KMS-11 (cell line): ENCODE measurements at regions not wholly inside any gene's neighbourhood (a gene's known extent, or its start where the extent isn't known, plus 50 kb on each side); places are given as distances from the start of the nearest gene placed in this dataset.

Experiments used
- H2AFZ ChIP-seq: fragments of 200-600 bp; sonication (generic); 2 replicates; pipeline ENCODE4 v1.6.1; 2016; ENCODE audit warnings: antibody characterized with exemption, mixed run types, low read depth
- H3K27ac ChIP-seq: fragments of 200-600 bp; sonication (generic); 2 replicates; pipeline ENCODE4 v1.6.1; 2016; ENCODE audit warnings: mild to moderate bottlenecking, mixed run types
- H3K27me3 ChIP-seq: fragments of 200-600 bp; sonication (generic); 2 replicates; pipeline ENCODE4 v1.6.1; 2017; ENCODE audit warnings: mild to moderate bottlenecking, low read depth, mixed run types, moderate library complexity; ENCODE audit not compliant: insufficient read depth
- H3K36me3 ChIP-seq: fragments of 200-600 bp; sonication (generic); 2 replicates; pipeline ENCODE4 v1.6.1; 2017; ENCODE audit warnings: mild to moderate bottlenecking, mixed run types; ENCODE audit not compliant: insufficient read depth
- H3K4me1 ChIP-seq: fragments of 200-600 bp; sonication (generic); 2 replicates; pipeline ENCODE4 v1.6.1; 2016; ENCODE audit warnings: mild to moderate bottlenecking, low read depth, mixed run types; ENCODE audit not compliant: poor library complexity, severe bottlenecking
- H3K4me2 ChIP-seq: fragments of 200-600 bp; sonication (generic); 2 replicates; pipeline ENCODE4 v1.7.0; 2016; ENCODE audit warnings: mild to moderate bottlenecking, mixed run types
- H3K4me3 ChIP-seq: fragments of 200-600 bp; sonication (generic); IDR thresholded peaks from 2 replicates; pipeline ENCODE4 v1.6.1; 2017; ENCODE audit warnings: low read depth, low read length, mixed read lengths; ENCODE audit not compliant: insufficient read depth
- H3K79me2 ChIP-seq: fragments of 200-600 bp; sonication (generic); 2 replicates; pipeline ENCODE4 v1.6.1; 2016; ENCODE audit warnings: low read depth, mixed run types; ENCODE audit not compliant: insufficient read depth
- H3K9ac ChIP-seq: fragments of 200-600 bp; sonication (generic); 2 replicates; pipeline ENCODE4 v1.6.1; 2016; ENCODE audit warnings: mild to moderate bottlenecking, mixed run types
- H4K20me1 ChIP-seq: fragments of 200-600 bp; sonication (generic); 2 replicates; pipeline ENCODE4 v1.6.1; 2016; ENCODE audit warnings: mild to moderate bottlenecking, mixed run types; ENCODE audit not compliant: insufficient read depth
- TF ChIP-seq, protein P1 (sequence below): fragments of 200-600 bp; sonication (generic); conservative IDR thresholded peaks from 2 replicates; pipeline ENCODE4 v1.6.1; 2017; ENCODE audit warnings: low read depth, mild to moderate bottlenecking, antibody characterized with exemption, low read length, moderate library complexity, mixed read lengths

DNA sequence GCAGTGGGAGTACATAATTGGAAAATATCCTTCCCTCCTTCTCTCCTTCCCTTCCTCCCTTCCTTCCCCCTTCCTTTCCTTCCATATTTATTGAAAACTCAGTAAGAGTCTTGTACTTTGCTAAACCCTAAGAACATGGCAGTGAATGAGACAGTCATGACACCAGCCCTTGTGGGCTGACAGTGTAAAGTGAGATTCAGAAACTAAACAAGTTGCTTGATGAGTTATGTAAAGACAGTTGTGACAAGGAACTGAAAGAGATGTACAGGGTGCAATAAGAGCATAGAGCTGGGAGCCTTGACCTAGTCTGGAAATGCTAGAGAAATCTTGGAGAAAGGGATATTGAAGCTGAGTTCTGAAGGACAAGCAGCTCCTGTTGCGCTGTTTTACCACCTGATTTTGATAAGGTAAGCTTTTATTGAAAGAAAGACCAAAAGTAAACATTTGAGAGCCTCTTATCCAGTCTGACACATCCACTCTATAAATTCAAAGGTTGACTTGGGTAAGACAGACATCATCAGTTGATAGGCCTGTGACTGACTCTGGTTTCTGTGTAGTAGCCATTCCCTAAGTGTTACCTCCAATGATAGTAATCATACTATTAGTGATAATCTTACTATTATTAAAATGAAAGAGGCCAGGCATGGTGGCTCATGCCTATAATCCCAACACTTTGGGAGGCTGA lies 66.5 kb upstream of the SKOR2 start:
- Histone ChIP-seq H4K20me1 (no peaks in the 10 kb centered on the region), H3K36me3 (no peaks in the 10 kb centered on the region), H3K27me3 (no peaks in the 10 kb centered on the region), H3K27ac (no peak overlapping the region), H3K79me2 (no peaks in the 10 kb centered on the region), H3K9ac (no peak overlapping the region), H2AFZ (no peak overlapping the region), H3K4me1 (no peaks in the 10 kb centered on the region), H3K4me2 (no peak overlapping the region), H3K4me3 (no peak overlapping the region)
- TF ChIP-seq, protein P1, sequence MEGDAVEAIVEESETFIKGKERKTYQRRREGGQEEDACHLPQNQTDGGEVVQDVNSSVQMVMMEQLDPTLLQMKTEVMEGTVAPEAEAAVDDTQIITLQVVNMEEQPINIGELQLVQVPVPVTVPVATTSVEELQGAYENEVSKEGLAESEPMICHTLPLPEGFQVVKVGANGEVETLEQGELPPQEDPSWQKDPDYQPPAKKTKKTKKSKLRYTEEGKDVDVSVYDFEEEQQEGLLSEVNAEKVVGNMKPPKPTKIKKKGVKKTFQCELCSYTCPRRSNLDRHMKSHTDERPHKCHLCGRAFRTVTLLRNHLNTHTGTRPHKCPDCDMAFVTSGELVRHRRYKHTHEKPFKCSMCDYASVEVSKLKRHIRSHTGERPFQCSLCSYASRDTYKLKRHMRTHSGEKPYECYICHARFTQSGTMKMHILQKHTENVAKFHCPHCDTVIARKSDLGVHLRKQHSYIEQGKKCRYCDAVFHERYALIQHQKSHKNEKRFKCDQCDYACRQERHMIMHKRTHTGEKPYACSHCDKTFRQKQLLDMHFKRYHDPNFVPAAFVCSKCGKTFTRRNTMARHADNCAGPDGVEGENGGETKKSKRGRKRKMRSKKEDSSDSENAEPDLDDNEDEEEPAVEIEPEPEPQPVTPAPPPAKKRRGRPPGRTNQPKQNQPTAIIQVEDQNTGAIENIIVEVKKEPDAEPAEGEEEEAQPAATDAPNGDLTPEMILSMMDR: no peak

DNA sequence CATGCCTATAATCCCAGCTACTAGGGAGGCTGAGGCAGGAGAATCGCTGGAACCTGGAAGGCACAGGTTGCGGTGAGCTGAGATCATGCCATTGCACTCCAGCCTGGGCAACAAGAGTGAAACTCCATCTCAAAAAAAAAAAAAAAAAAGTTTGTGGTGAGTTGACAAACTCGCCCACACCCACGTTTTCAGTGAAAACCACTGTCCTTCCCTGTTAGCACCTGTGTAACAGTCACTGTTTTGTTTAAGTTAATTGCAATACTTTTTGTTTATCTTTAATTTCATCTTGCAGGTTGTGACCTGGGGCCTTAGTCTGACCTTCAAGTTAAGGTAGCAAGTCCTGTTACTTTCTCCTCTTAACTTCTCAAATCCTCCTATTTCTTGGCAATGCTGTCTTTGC lies 65.5 kb upstream of the SKOR2 start:
- Histone ChIP-seq H3K27me3 (no peaks in the 10 kb centered on the region), H2AFZ (no peak overlapping the region), H3K4me3 (no peak overlapping the region), H3K4me2 (no peak overlapping the region), H3K4me1 (no peaks in the 10 kb centered on the region), H3K27ac (no peak overlapping the region), H4K20me1 (no peaks in the 10 kb centered on the region), H3K79me2 (no peaks in the 10 kb centered on the region), H3K9ac (no peak overlapping the region), H3K36me3 (no peaks in the 10 kb centered on the region)
- TF ChIP-seq, protein P1: no peak

- Histone ChIP-seq H3K4me2 (no peak overlapping the region), H3K27ac (no peak overlapping the region), H3K27me3 (no peaks in the 10 kb centered on the region), H3K36me3 (no peaks in the 10 kb centered on the region), H3K4me1 (no peaks in the 10 kb centered on the region), H2AFZ (no peak overlapping the region), H3K4me3 (no peak overlapping the region), H4K20me1 (no peaks in the 10 kb centered on the region), H3K79me2 (no peaks in the 10 kb centered on the region), H3K9ac (no peak overlapping the region)
- TF ChIP-seq, protein P1: no peak
Measured at GRCh38 chr18:47313901-47314300, 62.4 kb upstream of the SKOR2 start.

DNA sequence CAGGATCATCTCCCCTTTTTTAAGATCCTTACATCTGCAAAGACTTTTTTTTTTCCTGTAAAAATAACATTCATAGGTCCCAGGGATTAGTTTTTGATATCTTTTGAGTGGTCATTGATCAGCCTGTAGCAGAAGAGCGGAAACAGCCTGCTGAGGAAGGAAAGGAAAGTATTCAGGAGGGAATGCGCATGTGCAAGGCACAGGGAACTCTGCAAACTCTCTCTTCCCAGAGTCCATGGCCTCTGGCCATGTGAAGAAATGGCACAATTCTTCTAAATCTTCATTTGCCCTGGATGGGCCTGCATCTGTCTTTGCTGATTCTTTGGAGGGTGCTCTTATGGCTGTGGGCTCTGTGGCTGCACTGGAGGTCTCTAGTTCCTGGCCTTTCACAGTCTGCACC lies 60.1 kb upstream of the SKOR2 start:
- TF ChIP-seq, protein P1: no peak
- H3K9ac ChIP-seq: no peak overlapping the region
- H2AFZ ChIP-seq: no peak overlapping the region
- no peaks in the 10 kb centered on the region for H4K20me1 ChIP-seq
- no peaks in the 10 kb centered on the region for H3K27me3 ChIP-seq
- H3K4me1 ChIP-seq: no peaks in the 10 kb centered on the region
- H3K27ac ChIP-seq: no peak overlapping the region
- no peaks in the 10 kb centered on the region for H3K79me2 ChIP-seq
- H3K36me3 ChIP-seq: no peaks in the 10 kb centered on the region
- H3K4me3 ChIP-seq: no peak overlapping the region
- no peak overlapping the region for H3K4me2 ChIP-seq
